ENCODE measurements at regions not wholly inside any gene's neighbourhood (a gene's known extent, or its start where the extent isn't known, plus 50 kb on each side); places are given as distances from the start of the nearest gene placed in this dataset.

DNA sequence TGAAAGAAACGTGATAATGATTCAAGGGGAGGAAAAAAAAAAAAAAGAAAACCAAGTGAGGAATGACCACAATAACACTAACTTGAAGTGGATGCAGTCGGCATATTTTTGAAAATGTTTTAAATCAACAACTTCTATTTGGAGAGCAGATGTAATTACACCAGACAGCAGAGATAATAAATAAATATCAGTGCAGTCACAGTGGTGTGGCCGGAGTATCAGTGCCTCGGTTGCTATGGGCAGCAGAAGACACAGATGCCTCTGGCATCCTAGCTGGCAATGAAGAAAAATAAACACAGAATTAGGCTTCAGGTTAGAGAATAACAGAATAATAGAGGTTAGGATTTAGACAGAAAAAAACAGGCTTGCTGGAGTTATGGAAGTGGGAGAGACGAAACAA, 888.3 kb downstream of the LTN1 start:
- TF ChIP-seq, protein P1, sequence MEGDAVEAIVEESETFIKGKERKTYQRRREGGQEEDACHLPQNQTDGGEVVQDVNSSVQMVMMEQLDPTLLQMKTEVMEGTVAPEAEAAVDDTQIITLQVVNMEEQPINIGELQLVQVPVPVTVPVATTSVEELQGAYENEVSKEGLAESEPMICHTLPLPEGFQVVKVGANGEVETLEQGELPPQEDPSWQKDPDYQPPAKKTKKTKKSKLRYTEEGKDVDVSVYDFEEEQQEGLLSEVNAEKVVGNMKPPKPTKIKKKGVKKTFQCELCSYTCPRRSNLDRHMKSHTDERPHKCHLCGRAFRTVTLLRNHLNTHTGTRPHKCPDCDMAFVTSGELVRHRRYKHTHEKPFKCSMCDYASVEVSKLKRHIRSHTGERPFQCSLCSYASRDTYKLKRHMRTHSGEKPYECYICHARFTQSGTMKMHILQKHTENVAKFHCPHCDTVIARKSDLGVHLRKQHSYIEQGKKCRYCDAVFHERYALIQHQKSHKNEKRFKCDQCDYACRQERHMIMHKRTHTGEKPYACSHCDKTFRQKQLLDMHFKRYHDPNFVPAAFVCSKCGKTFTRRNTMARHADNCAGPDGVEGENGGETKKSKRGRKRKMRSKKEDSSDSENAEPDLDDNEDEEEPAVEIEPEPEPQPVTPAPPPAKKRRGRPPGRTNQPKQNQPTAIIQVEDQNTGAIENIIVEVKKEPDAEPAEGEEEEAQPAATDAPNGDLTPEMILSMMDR (IDR thresholded peaks at IDR 0.05; ENCODE audit: insufficient read depth, low read length, poor library complexity, severe bottlenecking): no peak
- TF ChIP-seq EZH2phosphoT487 (conservative IDR thresholded peaks at IDR 0.05; ENCODE audit: low read length): no peak
